ENCODE measurements at regions not wholly inside any gene's neighbourhood (a gene's known extent, or its start where the extent isn't known, plus 50 kb on each side); places are given as distances from the start of the nearest gene placed in this dataset.

DNA sequence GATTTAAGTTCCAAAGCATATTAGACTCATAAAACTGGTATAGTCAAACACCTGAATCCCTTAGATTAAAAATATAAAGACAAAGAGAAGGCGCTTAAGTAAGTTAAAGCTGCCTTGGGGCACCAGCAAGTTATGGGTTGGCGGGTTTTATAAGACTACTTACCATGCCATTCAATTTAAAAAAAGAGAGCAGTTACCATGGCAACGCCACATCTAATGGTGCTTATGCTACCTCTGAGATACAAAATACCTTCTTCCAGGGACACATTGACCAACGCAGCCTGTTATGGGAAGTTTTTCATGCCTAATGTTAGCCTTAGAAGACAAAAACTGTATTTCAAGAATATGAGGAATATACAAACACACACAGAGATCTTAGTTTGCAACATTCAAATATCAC, 713.6 kb downstream of the RNF144B start:
- no TSS peak for BruUV-seq (replicated peaks)
- Mint-ChIP-seq H3K4me1 (ENCODE audit: insufficient read depth, unreplicated experiment) (no peaks in the 10 kb centered on the region), H3K27ac (ENCODE audit: low read depth, unreplicated experiment) (no peak overlapping the region), H3K9me3 (ENCODE audit: unreplicated experiment) (peaks cover 19% of the 10 kb centered on the region), H3K36me3 (ENCODE audit: insufficient read depth, unreplicated experiment) (no peaks in the 10 kb centered on the region), H3K27me3 (ENCODE audit: insufficient read depth, unreplicated experiment) (no peaks in the 10 kb centered on the region), H3K4me3 (ENCODE audit: unreplicated experiment) (no peak overlapping the region)
- ChIA-PET POLR2A (interaction anchor here (0.6 to 0.7 kb wide), 2 partner anchors 41 to 464 kb away, joined by 3 to 4 read pairs; no protein-coding TSS in a partner anchor), CTCF (no interaction called here)
- intact Hi-C loops (cut with micrococcal nuclease): no loop called here
- no peak for DNase-seq (ENCODE audit: unreplicated experiment)
- no peak for TF ChIP-seq CTCF (IDR thresholded peaks at IDR 0.05; ENCODE audit: unreplicated experiment)

DNA sequence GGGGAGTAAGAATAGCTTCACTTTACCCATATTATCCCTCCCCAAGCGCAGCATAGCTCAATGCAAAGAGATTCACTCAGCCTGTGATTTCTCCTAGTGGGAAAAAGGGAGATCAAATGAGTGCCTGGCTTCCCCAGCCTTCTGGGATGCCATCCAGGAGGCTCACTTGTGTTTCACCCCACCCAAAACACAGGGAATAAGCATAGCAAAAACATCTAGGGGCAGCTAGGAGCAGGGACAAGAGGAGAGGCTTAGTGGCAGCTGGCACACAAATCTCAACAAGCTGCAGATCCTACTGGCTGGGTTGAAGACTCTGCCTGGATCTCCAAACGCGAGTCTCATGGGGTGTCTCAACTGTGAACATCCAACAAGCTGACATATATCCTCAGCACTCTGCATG, 715.8 kb downstream of the RNF144B start:
- ChIA-PET CTCF (no interaction called here), POLR2A (no interaction called here)
- BruUV-seq (replicated peaks): no TSS peak
- intact Hi-C loops (cut with micrococcal nuclease): no loop called here
- DNase-seq (ENCODE audit: unreplicated experiment): no peak
- no peaks in the 10 kb centered on the region for H3K36me3 Mint-ChIP-seq (ENCODE audit: insufficient read depth, unreplicated experiment)
- TF ChIP-seq CTCF (IDR thresholded peaks at IDR 0.05; ENCODE audit: unreplicated experiment): no peak
- H3K27me3 Mint-ChIP-seq (ENCODE audit: insufficient read depth, unreplicated experiment): no peaks in the 10 kb centered on the region
- no peak overlapping the region for H3K27ac Mint-ChIP-seq (ENCODE audit: low read depth, unreplicated experiment)
- H3K9me3 Mint-ChIP-seq (ENCODE audit: unreplicated experiment): peaks cover 22% of the 10 kb centered on the region
- H3K4me3 Mint-ChIP-seq (ENCODE audit: unreplicated experiment): no peak overlapping the region
- no peaks in the 10 kb centered on the region for H3K4me1 Mint-ChIP-seq (ENCODE audit: insufficient read depth, unreplicated experiment)

GRCh38 chr6:19107468-19107867, 720.3 kb downstream of the RNF144B start:
- H3K27ac Mint-ChIP-seq (ENCODE audit: low read depth, unreplicated experiment): no peak overlapping the region
- DNase-seq (ENCODE audit: unreplicated experiment): no peak
- CTCF ChIA-PET: no interaction called here
- H3K36me3 Mint-ChIP-seq (ENCODE audit: insufficient read depth, unreplicated experiment): no peaks in the 10 kb centered on the region
- no peaks in the 10 kb centered on the region for H3K27me3 Mint-ChIP-seq (ENCODE audit: insufficient read depth, unreplicated experiment)
- H3K4me3 Mint-ChIP-seq (ENCODE audit: unreplicated experiment): no peak overlapping the region
- POLR2A ChIA-PET: no interaction called here
- TF ChIP-seq CTCF (IDR thresholded peaks at IDR 0.05; ENCODE audit: unreplicated experiment): no peak
- H3K9me3 Mint-ChIP-seq (ENCODE audit: unreplicated experiment): peaks cover 28% of the 10 kb centered on the region
- no peaks in the 10 kb centered on the region for H3K4me1 Mint-ChIP-seq (ENCODE audit: insufficient read depth, unreplicated experiment)
- intact Hi-C loops (cut with micrococcal nuclease): no loop called here
- no TSS peak for BruUV-seq (replicated peaks)

DNA sequence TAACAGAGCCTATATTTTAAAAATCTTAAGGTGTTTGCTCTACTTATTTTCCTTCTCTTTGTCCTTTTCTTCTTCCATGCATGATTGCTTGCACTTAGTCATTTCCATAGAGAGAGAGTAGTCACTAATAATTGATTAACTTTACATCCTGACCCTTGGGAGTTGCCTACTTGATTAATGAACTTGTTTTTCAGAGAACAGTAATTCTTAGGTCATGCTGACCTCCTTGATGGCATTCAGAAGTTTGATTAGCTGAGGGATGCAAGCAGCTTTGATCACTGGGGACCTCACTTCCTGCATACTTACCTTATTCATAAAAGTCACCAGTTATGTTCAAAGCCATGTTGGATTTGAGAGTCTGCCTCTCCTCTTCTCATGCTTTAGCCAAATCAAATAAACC, 715.6 kb upstream of the ID4 start:
- DNase-seq (ENCODE audit: unreplicated experiment): no peak
- no TSS peak for BruUV-seq (replicated peaks)
- intact Hi-C loops (cut with micrococcal nuclease): no loop called here
- CTCF ChIA-PET: no interaction called here
- Mint-ChIP-seq H3K36me3 (ENCODE audit: insufficient read depth, unreplicated experiment) (no peaks in the 10 kb centered on the region), H3K4me1 (ENCODE audit: insufficient read depth, unreplicated experiment) (no peaks in the 10 kb centered on the region), H3K27ac (ENCODE audit: low read depth, unreplicated experiment) (no peak overlapping the region), H3K9me3 (ENCODE audit: unreplicated experiment) (peaks cover 12% of the 10 kb centered on the region), H3K27me3 (ENCODE audit: insufficient read depth, unreplicated experiment) (no peaks in the 10 kb centered on the region), H3K4me3 (ENCODE audit: unreplicated experiment) (no peak overlapping the region)
- no peak for TF ChIP-seq CTCF (IDR thresholded peaks at IDR 0.05; ENCODE audit: unreplicated experiment)
- POLR2A ChIA-PET: no interaction called here

All from MCF 10A (cell line).